GM18498 (cell line): ENCODE measurements at regions not wholly inside any gene's neighbourhood (a gene's known extent, or its start where the extent isn't known, plus 50 kb on each side); places are given as distances from the start of the nearest gene placed in this dataset.

Experiments
- ATAC-seq: cut with Tn5 transposase; IDR thresholded peaks from one replicate; pipeline ENCODE4 v1.9.1; 2021; ENCODE audit warnings: mild to moderate bottlenecking, moderate library complexity; ENCODE audit not compliant: unreplicated experiment

DNA sequence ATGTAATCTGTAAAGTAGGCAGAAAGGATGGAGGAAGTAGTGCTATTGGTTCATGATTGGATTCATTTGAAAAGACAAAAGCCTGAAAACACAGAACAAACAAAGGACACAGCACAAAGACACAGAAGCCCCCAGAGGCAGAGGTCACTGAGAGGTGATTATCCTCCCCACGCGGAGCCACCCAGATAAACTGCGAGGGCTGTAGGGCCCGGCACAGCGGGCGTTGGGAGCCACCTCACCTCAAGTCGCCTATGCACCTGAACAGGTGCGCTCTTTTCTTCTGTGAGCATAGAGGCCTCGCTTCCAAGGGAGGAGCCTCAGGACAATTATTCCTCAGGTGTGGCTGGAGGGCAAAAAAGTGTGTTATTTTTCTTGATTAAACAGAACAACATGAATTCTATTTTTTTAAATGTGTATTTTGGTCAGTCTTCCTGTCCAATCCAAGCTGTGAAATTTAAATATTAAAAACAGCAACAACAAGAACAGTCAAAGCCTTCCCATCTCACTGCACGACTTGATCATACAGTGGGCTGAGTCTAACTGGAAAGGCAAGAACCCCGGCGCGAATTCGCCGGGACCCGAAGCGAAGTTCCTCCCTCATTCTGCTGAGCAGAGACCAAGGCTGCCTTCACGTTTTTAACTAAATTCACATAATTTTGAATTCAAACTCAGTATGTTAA, 205.3 kb downstream of the THBS2 start:
- ATAC-seq: no peak

DNA sequence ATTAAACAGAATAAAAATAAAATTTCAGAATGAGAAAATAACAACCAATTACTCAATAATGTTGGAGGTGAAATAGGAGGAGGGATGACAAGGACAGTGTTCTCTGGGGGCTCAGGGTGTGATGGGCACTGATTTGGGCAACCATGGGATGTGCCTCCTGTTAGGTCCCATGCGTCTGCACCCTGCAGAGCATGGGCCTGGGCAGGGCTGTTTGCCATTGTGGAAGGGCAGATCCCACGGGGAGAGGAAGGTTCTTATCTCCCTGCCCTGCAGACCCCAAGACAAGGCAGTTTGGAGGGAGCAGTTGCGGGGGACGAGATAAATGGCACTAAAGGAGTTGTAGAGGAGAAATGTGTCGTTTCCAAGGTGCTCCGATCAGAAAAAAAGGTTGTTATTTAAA, 206.3 kb downstream of the THBS2 start:
- ATAC-seq: no peak

DNA sequence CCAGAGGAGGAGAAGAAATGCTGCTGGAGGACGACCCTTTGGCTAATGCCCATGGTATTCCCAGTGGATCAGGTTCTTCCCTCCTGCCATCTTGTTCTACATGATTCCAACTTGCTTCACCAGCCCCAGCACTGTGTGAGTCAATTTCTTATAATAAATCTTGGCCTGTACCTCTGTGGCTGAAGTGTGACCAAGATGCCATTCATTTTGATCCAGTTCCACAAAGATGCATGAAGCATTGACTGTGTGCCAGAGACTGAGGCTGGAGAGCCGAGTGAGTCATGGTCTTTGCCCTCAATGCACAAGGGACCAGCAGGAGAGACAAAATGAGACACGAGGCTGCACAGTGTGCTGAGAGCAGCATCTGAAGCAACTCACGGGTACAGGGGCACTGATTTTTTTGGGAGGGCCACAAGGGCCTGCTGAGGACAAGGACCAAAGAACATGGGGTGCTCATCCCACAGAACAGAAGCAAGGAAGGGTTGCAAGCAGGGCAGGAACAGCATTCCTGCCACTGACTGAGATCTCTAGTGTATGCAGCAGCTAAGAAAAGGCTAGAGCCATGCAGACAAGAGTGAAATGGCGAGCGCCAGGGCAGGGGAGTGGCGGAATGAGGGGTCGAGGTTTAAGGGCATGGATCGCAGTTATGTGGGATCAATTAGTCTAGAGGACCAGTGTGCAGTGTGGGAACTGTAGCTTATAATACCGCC, 207.0 kb downstream of the THBS2 start:
- no peak for ATAC-seq

- no peak for ATAC-seq
Observed at GRCh38 chr6:169046021-169046420, 207.6 kb downstream of the THBS2 start.

GRCh38 chr6:169045486-169045885, 208.2 kb downstream of the THBS2 start:
- no peak for ATAC-seq

GRCh38 chr6:169044381-169045230, 209.0 kb downstream of the THBS2 start:
- no peak for ATAC-seq

DNA sequence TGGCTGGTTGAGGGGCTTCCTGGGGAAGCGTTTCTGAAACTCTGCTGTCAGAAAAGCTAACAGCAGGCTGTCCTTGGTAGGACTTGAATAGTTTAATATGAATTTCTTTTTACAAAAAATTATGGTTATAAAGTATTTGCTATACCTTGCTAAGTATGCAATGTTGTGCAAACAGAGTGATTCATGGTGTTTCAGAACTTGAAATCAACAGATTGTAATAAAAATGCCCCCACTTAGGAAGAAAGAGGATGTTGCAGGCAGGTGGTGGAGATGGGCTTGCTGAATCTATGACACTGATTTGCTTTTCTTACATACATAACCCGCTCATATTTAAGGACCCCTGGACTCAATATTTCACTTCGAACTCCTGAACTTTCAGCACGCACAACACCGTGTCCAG, 211.6 kb downstream of the THBS2 start:
- no peak for ATAC-seq

DNA sequence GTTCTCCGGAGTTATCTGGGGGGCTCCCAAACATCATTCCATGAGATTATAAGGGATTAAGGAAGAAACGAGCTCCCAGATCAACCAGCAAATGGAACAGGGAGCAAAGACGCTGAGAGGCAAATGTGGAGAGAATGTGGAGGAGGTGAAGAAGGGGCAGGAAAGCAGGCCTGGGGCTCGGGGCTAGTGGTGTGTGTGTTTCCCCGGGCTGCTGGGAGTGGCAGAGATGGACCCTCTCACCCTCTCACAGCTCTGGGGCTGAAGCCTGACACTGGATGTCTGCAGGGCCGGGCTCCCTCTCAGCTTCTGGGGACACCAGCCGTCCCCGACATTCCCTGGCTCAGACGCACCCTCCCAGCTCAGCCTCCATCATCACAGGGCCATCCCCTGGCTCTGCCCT, 212.6 kb downstream of the THBS2 start:
- ATAC-seq: no peak

DNA sequence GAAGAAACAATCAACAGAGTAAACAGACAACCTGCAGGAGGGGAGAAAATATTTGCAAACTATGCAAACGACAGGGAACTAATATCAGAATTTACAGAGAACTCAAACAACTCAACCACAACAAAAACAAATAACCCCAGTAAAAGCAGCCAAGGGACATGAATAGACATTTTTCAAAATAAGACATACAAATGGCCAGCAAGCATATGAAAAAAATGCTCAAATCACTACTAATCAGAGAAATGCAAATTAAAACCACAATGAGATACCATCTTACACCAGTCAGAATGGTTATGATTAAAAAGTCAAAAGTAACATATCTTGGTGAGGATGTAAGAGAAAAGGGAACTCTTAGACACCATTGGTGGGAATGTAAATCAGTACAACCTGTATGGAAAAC, 215.0 kb downstream of the THBS2 start:
- no peak for ATAC-seq

- no peak for ATAC-seq
Observed at GRCh38 chr6:169035385-169036240, 218.0 kb downstream of the THBS2 start.

DNA sequence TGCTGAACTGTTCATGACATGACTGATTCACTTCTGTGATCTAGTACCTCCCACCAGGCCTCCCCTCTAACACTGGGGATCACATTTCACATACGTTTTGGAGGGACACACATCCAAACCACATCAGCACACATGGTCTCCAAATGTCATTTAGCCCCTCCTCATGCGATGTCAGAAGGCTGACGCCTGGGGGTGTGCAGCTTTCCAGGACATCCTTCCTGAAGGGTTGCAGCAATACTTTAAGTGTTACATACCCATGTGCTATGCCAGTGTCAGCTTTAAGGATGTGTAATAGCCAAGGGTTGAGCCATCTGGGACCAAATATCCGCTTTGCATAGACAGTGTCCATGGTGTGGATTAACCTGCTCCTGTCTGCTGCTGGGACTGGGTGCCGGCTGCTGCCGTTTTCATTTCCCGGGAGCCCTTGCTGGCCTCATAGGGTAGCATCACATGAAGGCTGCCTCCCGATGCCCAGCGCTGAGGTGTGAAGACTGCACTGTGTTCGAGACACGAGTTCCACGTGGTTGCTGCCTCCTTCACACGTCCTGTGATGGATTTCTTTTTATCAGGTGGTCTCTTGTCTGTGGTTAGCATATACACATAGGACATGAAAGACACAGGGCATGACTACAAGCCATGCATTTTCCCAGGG, 219.0 kb downstream of the THBS2 start:
- ATAC-seq: no peak

DNA sequence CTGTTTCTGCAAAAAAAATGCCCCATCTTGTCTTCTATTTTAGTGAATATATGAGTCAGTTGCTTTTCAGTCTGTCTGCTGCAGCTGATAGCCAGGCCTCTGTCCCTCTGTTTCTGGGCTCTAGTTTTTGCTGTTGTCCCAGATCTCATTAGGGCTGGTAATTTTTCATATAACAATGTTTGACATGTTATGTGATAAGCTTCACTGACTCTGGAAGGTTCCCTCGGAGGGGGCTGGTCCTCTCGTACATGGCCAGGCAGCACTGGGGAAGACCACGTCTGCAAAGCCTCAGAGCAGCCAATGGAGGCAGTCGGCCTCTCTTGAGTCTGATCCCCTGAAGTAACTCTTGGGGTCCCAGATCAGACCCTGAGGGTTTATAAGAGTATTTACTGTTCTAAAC, 223.8 kb downstream of the THBS2 start:
- no peak for ATAC-seq

- no peak for ATAC-seq
Observed at GRCh38 chr6:169028343-169028742, 225.3 kb downstream of the THBS2 start.

- no peak for ATAC-seq
Observed at GRCh38 chr6:169026175-169026574, 227.5 kb downstream of the THBS2 start.

DNA sequence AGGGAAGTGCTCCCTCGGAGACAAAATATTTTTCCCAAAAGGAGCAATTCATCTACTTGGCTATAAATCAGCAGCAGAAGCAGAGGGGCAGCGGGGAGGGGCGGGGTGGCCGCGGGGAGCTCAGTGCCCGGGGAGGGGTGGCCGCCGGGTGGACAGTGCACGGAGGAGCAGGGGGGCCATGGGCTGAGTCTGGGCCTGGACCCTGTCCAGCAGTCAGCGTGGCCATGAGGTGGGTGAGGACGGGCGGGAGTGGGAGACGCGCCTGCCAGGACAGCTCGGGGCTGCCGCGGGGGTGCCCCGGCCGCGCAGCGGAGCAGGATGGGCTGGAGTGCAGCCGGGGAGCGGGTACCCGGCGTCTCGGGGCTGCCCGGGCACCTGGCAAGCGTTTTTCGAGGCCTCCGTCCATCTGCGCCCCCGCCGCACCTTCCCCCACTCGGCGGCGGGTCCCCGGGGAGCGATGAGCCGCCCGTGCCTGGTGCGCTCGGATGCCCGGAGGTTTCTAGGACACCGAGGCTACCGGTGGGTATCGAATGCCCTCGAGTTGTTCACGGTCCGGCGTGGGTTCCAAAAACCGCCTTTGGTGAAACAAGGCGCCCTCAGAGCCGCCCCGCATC, 229.5 kb downstream of the THBS2 start:
- no peak for ATAC-seq

- no peak for ATAC-seq
Observed at GRCh38 chr6:169023161-169023874, 230.3 kb downstream of the THBS2 start.

- ATAC-seq: no peak
Observed at GRCh38 chr6:169022079-169022478, 231.6 kb downstream of the THBS2 start.

- ATAC-seq: no peak
Observed at GRCh38 chr6:169020821-169021220, 232.8 kb downstream of the THBS2 start.
